HG02763 (cell line): ENCODE measurements at regions not wholly inside any gene's neighbourhood (a gene's known extent, or its start where the extent isn't known, plus 50 kb on each side); places are given as distances from the start of the nearest gene placed in this dataset.
"Not testable (repeated sequence)": the region's sequence is repeated elsewhere in the genome, so short reads cannot be mapped to it uniquely, and the experiment has no call there.

Experiments used
- ATAC-seq: cut with Tn5 transposase; IDR thresholded peaks from one replicate; pipeline ENCODE4 v1.9.1; 2021; ENCODE audit warnings: mild to moderate bottlenecking, moderate library complexity; ENCODE audit not compliant: unreplicated experiment

- no peak for ATAC-seq
These were observed 118.9 kb upstream of the TCF4 start for GRCh38 chr18:55706898-55707297.

GRCh38 chr18:55699233-55699765, 111.3 kb upstream of the TCF4 start:
- no peak for ATAC-seq

GRCh38 chr18:55696811-55697210, 108.8 kb upstream of the TCF4 start:
- no peak for ATAC-seq

GRCh38 chr18:55695091-55695490, 107.1 kb upstream of the TCF4 start:
- no peak for ATAC-seq

- no peak for ATAC-seq
These were observed 106.3 kb upstream of the TCF4 start for GRCh38 chr18:55694291-55694690.

- no peak for ATAC-seq
These were observed 100.0 kb upstream of the TCF4 start for GRCh38 chr18:55688030-55688429.

GRCh38 chr18:55687106-55687505, 99.1 kb upstream of the TCF4 start:
- no peak for ATAC-seq

GRCh38 chr18:55685638-55686037, 97.6 kb upstream of the TCF4 start:
- ATAC-seq, result no peak

GRCh38 chr18:55672574-55673361, 84.8 kb upstream of the TCF4 start:
- ATAC-seq, result no peak

GRCh38 chr18:55665506-55665905, 77.5 kb upstream of the TCF4 start:
- no peak for ATAC-seq

- ATAC-seq, result not testable (repeated sequence)
These were observed 76.9 kb upstream of the TCF4 start for GRCh38 chr18:55664758-55665400.

- no peak for ATAC-seq
These were observed 75.9 kb upstream of the TCF4 start for GRCh38 chr18:55663891-55664290.

- ATAC-seq, result no peak
These were observed 70.6 kb upstream of the TCF4 start for GRCh38 chr18:55658598-55658997.

- ATAC-seq, result no peak
These were observed 69.8 kb upstream of the TCF4 start for GRCh38 chr18:55657572-55658331.

- no peak for ATAC-seq
These were observed 67.0 kb upstream of the TCF4 start for GRCh38 chr18:55654986-55655385.

- ATAC-seq, result no peak
These were observed 63.2 kb upstream of the TCF4 start for GRCh38 chr18:55651236-55651635.

GRCh38 chr18:55650363-55650870, 62.4 kb upstream of the TCF4 start:
- no peak for ATAC-seq

GRCh38 chr18:55647331-55647730, 59.3 kb upstream of the TCF4 start:
- ATAC-seq, result no peak

- no peak for ATAC-seq
These were observed 54.2 kb upstream of the TCF4 start for GRCh38 chr18:55642191-55642590.

GRCh38 chr18:55641486-55641885, 53.5 kb upstream of the TCF4 start:
- ATAC-seq, result no peak
